HG03565 (cell line): ENCODE measurements at regions not wholly inside any gene's neighbourhood (a gene's known extent, or its start where the extent isn't known, plus 50 kb on each side); places are given as distances from the start of the nearest gene placed in this dataset.
"Not testable (repeated sequence)": the region's sequence is repeated elsewhere in the genome, so short reads cannot be mapped to it uniquely, and the experiment has no call there.

Experiments used
- ATAC-seq: cut with Tn5 transposase; IDR thresholded peaks from one replicate; pipeline ENCODE4 v1.9.1; 2021; ENCODE audit warnings: mild to moderate bottlenecking, moderate library complexity; ENCODE audit not compliant: unreplicated experiment

GRCh38 chr17:16870253-16871245 is 101.4 kb downstream of the TNFRSF13B start:
- no peak for ATAC-seq

GRCh38 chr17:16869531-16870252 is 102.2 kb downstream of the TNFRSF13B start:
- ATAC-seq = not testable (repeated sequence)

- not testable (repeated sequence) for ATAC-seq
Measured at GRCh38 chr17:16868616-16869015, 103.3 kb downstream of the TNFRSF13B start.

GRCh38 chr17:16867545-16867944 is 104.4 kb downstream of the TNFRSF13B start:
- ATAC-seq = not testable (repeated sequence)

DNA sequence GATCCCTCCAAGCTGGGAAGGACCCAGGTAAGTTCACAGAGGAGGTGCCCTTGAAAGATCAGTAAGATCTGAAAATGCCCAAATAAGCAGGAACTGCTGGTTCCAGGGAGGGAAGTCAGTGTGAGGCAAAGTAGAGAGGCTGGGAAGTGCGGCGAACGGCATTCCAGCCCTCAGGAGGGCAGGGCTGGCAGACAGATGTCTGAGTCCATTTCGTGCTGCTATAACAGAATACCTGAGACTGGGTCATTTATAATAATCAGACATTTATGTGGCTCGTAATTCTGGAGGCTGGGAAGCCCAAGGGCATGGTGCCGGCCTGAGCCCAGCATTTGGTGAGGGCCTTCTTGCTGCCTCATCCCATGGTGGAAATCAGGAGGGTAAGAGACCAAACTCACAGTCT is 105.1 kb downstream of the TNFRSF13B start:
- not testable (repeated sequence) for ATAC-seq

DNA sequence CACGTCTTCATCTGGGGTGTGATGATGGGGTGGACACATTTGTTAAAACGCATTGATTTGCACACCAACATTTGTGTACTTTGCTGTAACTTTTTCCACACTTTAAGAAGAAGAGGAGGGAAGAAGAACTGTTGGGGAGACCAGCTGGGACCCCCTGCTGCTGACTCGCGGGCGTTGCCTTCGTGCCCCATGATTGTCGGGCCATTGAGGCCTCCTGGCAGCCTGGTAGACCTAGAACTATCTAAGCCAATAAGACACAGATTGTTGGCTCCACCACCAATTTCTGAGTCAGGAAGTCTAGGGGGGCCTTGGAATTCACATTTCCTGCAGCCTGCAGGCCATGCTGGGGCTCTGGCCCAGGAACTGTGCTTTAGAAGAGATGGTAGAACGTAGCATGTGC is 105.5 kb downstream of the TNFRSF13B start:
- no peak for ATAC-seq

DNA sequence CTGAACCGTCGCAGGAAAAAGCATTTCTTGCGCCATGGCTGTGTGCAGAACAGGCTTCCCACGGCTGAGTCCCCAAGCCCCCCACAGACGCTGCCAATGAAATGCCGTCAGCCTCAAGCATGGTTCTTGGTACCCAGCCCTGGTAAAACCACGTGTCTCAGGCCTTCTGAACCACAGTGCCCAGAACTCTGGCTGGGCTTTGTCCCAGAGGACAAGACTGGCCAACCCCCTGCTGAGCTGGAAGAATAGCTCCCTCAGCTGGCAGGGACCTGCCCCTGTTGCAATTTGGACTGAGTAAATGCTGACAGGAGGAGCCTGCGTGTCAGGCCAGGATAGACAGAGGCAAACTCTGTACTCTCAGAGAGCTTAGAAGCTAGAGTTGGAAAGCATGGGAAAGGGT is 106.2 kb downstream of the TNFRSF13B start:
- not testable (repeated sequence) for ATAC-seq

GRCh38 chr17:16865077-16865613 is 106.8 kb downstream of the TNFRSF13B start:
- ATAC-seq = not testable (repeated sequence)

DNA sequence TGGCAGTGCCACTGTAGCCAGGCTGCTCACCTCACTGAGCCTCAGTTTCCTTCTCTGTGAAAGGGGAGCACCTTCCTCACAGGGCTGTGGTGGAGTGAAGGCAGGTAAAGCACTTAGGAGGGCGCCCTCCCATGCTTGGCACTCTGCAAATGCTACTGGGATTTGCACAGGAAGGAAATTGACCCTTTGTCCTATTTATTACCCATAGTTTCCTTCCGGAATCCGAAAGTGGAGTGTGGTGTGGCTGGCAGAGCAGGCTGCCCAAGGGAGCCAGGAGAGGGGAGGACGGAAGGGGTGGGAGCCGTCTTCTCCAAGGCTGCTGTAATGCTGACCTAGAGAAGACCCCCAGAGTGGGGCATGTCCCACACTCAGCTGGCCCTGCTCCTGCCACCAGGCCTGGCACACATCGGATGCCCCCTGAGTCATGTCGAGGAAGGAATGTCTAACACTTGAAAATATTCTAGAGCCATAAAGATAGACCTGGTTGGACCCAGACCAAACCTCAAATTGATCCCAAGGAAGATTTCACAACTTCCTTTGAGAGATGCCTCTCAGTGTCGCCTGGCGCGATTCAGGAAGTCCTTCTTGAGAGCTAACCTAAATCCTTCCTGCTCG is 107.3 kb downstream of the TNFRSF13B start:
- ATAC-seq = not testable (repeated sequence)

DNA sequence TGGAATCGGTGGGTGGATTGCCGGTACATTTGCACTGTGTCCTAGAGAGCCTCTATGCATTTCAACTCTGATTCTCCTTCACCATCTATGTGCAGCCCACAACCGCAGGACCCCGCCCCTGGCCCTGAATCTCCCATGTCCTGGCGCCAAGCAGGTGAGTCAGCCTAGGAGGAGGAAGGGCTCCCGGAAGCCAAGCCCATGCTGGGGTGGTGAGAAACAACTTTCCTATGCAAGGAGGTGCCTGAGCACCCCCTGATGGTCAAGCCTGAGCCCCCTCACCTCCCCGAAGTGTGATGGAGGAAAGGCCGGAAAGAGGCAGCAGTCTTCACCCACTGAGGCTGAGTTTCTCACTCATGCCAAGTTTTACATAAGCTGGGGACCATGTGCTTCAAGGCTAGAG is 110.8 kb downstream of the TNFRSF13B start:
- not testable (repeated sequence) for ATAC-seq

- not testable (repeated sequence) for ATAC-seq
Measured at GRCh38 chr17:16860467-16860866, 111.5 kb downstream of the TNFRSF13B start.

GRCh38 chr17:16859515-16859914 is 112.4 kb downstream of the TNFRSF13B start:
- not testable (repeated sequence) for ATAC-seq

GRCh38 chr17:16857746-16858145 is 114.2 kb downstream of the TNFRSF13B start:
- ATAC-seq = not testable (repeated sequence)

GRCh38 chr17:16856846-16857245 is 115.1 kb downstream of the TNFRSF13B start:
- ATAC-seq = not testable (repeated sequence)

- not testable (repeated sequence) for ATAC-seq
Measured at GRCh38 chr17:16856171-16856570, 115.7 kb downstream of the TNFRSF13B start.

GRCh38 chr17:16854636-16855035 is 117.3 kb downstream of the TNFRSF13B start:
- ATAC-seq = not testable (repeated sequence)

GRCh38 chr17:16853661-16854320 is 118.1 kb downstream of the TNFRSF13B start:
- ATAC-seq = no peak

- not testable (repeated sequence) for ATAC-seq
Measured at GRCh38 chr17:16849861-16850260, 122.1 kb downstream of the TNFRSF13B start.

DNA sequence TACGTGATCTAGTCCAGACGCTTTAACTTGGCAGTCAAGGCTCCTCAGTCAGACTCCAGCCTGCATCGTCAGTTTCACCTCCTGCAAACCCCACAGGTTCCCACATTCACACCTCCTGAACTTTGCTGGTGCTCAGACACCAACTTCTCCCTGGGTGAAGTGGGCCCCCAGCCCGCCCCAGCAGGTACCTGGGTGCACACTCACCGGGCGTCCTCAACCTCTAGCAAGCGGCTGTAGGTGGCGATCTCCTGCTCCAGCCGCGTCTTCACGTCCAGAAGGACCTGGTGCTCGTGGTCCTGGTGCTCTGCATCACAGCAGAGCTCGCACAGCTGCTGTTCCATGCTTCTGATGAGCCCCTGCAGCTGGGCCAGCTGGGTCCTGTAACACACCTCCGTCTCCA is 122.9 kb downstream of the TNFRSF13B start:
- ATAC-seq = not testable (repeated sequence)

DNA sequence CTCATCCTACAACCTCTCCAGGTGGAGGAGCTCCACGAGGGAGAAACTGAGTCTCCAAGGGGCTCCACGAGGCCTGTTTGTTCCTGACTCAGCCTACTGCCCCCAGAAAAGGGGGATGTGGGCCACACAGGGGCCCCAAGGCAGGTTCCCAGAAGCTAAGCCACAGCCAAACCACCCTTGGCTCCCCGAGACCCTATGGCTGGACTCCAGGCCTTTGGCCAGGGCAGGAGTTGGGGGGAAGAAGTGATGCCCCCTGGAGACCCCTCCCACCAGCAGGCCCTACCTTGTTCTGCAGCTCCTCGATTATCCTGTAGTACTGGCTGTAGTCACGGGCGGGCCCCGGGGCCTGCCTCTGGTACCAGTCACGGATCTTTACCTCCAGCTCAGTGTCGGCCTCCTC is 126.8 kb downstream of the TNFRSF13B start:
- ATAC-seq = not testable (repeated sequence)
